ENCODE measurements at regions not wholly inside any gene's neighbourhood (a gene's known extent, or its start where the extent isn't known, plus 50 kb on each side); places are given as distances from the start of the nearest gene placed in this dataset.

- peaks cover 9 to 86% of the 10 kb centered on the region in 2 donors for H3K27me3 ChIP-seq
- DNase-seq = no peak
- H3K9me3 ChIP-seq = no peaks in the 10 kb centered on the region
- H3K36me3 ChIP-seq = no peaks in the 10 kb centered on the region
- no peak overlapping the region for H3K27ac ChIP-seq
- no peaks in the 10 kb centered on the region for H3K4me1 ChIP-seq
- H3K4me3 ChIP-seq = no peak overlapping the region
- TF ChIP-seq, protein P1, sequence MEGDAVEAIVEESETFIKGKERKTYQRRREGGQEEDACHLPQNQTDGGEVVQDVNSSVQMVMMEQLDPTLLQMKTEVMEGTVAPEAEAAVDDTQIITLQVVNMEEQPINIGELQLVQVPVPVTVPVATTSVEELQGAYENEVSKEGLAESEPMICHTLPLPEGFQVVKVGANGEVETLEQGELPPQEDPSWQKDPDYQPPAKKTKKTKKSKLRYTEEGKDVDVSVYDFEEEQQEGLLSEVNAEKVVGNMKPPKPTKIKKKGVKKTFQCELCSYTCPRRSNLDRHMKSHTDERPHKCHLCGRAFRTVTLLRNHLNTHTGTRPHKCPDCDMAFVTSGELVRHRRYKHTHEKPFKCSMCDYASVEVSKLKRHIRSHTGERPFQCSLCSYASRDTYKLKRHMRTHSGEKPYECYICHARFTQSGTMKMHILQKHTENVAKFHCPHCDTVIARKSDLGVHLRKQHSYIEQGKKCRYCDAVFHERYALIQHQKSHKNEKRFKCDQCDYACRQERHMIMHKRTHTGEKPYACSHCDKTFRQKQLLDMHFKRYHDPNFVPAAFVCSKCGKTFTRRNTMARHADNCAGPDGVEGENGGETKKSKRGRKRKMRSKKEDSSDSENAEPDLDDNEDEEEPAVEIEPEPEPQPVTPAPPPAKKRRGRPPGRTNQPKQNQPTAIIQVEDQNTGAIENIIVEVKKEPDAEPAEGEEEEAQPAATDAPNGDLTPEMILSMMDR (IDR thresholded peaks at IDR 0.05) = no peak
- intact Hi-C loops (cut with DNase I) = no loop called here
- ATAC-seq = no peak
Measured at GRCh38 chr22:49447837-49448236, 379.8 kb downstream of the BRD1 start.

DNA sequence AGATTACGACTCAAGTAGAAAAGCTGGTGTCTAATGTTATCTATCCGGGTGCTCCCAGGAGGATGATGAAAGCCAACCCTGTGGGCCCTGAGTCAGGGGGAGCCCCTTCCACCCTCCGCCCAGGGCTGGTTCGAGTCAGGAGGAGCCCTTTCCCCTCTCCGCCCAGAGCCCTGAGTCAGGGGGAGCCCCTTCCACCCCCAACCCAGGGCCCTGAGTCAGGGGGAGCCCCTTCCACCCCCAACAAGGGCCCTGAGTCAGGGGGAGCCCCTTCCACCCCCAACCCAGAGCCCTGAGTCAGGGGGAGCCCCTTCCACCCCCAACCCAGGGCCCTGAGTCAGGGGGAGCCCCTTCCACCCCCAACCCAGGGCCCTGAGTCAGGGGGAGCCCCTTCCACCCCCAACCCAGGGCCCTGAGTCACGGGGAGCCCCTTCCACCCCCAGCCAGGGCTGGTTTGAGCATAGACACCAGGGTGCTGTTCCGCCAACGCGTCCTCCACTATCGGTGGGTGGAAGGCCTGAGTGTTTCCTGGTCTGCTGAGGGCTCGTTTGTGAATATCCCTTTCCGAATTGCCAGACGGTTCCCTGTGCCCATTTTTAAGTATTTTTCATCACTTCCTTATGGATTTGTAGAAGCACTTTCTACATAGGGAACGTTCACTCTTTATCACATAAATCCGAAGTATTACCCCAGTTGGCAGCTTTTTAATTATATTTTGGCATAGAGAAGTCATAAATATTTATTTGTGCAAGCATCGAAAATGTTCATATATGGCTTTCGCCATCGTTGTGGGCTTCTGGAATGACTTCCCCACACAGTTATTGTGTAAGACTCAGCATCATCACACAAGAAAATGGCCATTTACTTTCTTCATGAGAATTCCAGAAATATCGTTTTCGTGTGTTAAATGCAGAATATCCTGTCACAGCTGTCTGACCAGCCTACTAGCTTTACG is 380.6 kb downstream of the BRD1 start:
- TF ChIP-seq, protein P1 (IDR thresholded peaks at IDR 0.05) = no peak
- ATAC-seq = no peak
- no peaks in the 10 kb centered on the region for H3K4me1 ChIP-seq
- intact Hi-C loops (cut with DNase I) = no loop called here
- H3K27me3 ChIP-seq = peaks cover 9 to 87% of the 10 kb centered on the region in 2 donors
- no peaks in the 10 kb centered on the region for H3K9me3 ChIP-seq
- DNase-seq = no peak
- H3K27ac ChIP-seq = no peak overlapping the region
- H3K36me3 ChIP-seq = no peaks in the 10 kb centered on the region
- H3K4me3 ChIP-seq = no peak overlapping the region

GRCh38 chr22:49446145-49446758 is 381.4 kb downstream of the BRD1 start:
- H3K4me3 ChIP-seq = no peak overlapping the region
- TF ChIP-seq, protein P1 (IDR thresholded peaks at IDR 0.05) = no peak
- H3K36me3 ChIP-seq = no peaks in the 10 kb centered on the region
- ATAC-seq = no peak
- H3K27me3 ChIP-seq = peaks cover 9 to 82% of the 10 kb centered on the region in 2 donors
- H3K4me1 ChIP-seq = no peaks in the 10 kb centered on the region
- no peak for DNase-seq
- H3K27ac ChIP-seq = no peak overlapping the region
- intact Hi-C loops (cut with DNase I) = no loop called here
- H3K9me3 ChIP-seq = no peaks in the 10 kb centered on the region

DNA sequence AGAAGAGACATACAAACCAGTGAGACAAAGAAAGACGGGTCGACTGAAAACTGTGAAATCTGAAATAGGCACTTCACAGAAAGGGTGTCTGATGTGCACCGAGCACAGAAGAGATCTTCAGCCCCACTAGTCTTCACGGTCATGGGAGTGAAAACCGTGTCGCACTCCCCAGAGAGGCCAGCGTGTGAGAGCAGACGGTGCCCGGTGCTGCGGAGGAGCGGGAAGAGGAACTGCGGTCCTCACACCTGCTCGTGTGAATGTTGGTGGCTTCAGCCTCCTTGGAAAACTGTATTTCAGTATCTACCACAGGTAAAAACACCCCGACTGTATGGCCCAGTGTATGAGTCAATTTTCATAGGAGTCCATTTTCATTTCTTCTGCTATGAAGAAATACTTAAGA is 382.9 kb downstream of the BRD1 start:
- Histone ChIP-seq H3K4me1 (no peaks in the 10 kb centered on the region), H3K27me3 (peaks cover 6 to 67% of the 10 kb centered on the region in 2 donors), H3K4me3 (no peak overlapping the region), H3K27ac (no peak overlapping the region), H3K36me3 (no peaks in the 10 kb centered on the region), H3K9me3 (no peaks in the 10 kb centered on the region)
- intact Hi-C loops (cut with DNase I) = no loop called here
- TF ChIP-seq, protein P1 (IDR thresholded peaks at IDR 0.05) = no peak
- ATAC-seq = no peak
- DNase-seq = no peak

- TF ChIP-seq, protein P1 (IDR thresholded peaks at IDR 0.05) = no peak
- Histone ChIP-seq H3K4me3 (no peak overlapping the region), H3K4me1 (no peaks in the 10 kb centered on the region), H3K27ac (no peak overlapping the region), H3K9me3 (no peaks in the 10 kb centered on the region), H3K27me3 (peaks cover 0 to 29% of the 10 kb centered on the region in 2 donors), H3K36me3 (no peaks in the 10 kb centered on the region)
- intact Hi-C loops (cut with DNase I) = no loop called here
- ATAC-seq = no peak
- no peak for DNase-seq
Measured at GRCh38 chr22:49440931-49441330, 386.7 kb downstream of the BRD1 start.

All from left lung (tissue), 4 donors.